T-helper 1 cell (primary cell): ENCODE measurements at regions not wholly inside any gene's neighbourhood (a gene's known extent, or its start where the extent isn't known, plus 50 kb on each side); places are given as distances from the start of the nearest gene placed in this dataset.

Experiments used
- DNase-seq, 5 donors: peaks; one replicate each; pipeline ENCODE4 v3.0.0-alpha.2; 2012 to 2020

GRCh38 chr17:79340333-79341221 lies 266.0 kb downstream of the ENGASE start:
- no peak for DNase-seq

GRCh38 chr17:79339321-79339720 lies 264.7 kb downstream of the ENGASE start:
- no peak for DNase-seq

- no peak for DNase-seq
Observed at GRCh38 chr17:79338604-79339003, 264.0 kb downstream of the ENGASE start.

- DNase-seq = no peak
Observed at GRCh38 chr17:79338152-79338551, 263.5 kb downstream of the ENGASE start.

- DNase-seq = no peak
Observed at GRCh38 chr17:79337053-79337452, 262.4 kb downstream of the ENGASE start.

- no peak for DNase-seq
Observed at GRCh38 chr17:79335456-79335855, 260.8 kb downstream of the ENGASE start.

GRCh38 chr17:79332011-79332554 lies 257.5 kb downstream of the ENGASE start:
- DNase-seq = no peak

GRCh38 chr17:79331492-79331891 lies 256.9 kb downstream of the ENGASE start:
- DNase-seq = no peak

- no peak for DNase-seq
Observed at GRCh38 chr17:79330696-79331095, 256.1 kb downstream of the ENGASE start.

GRCh38 chr17:79330229-79330628 lies 255.6 kb downstream of the ENGASE start:
- no peak for DNase-seq

- DNase-seq = no peak
Observed at GRCh38 chr17:79326814-79327213, 252.2 kb downstream of the ENGASE start.

- no peak for DNase-seq
Observed at GRCh38 chr17:79325709-79326430, 251.2 kb downstream of the ENGASE start.

- DNase-seq = no peak
Observed at GRCh38 chr17:79324194-79324593, 249.6 kb downstream of the ENGASE start.

GRCh38 chr17:79323566-79323965 lies 248.9 kb downstream of the ENGASE start:
- no peak for DNase-seq

- no peak for DNase-seq
Observed at GRCh38 chr17:79322211-79323123, 247.8 kb downstream of the ENGASE start.

GRCh38 chr17:79320331-79320730 lies 245.7 kb downstream of the ENGASE start:
- no peak for DNase-seq

- no peak for DNase-seq
Observed at GRCh38 chr17:79317916-79318315, 243.3 kb downstream of the ENGASE start.

GRCh38 chr17:79316805-79317204 lies 242.2 kb downstream of the ENGASE start:
- no peak for DNase-seq

- no peak for DNase-seq
Observed at GRCh38 chr17:79315358-79316105, 240.9 kb downstream of the ENGASE start.

GRCh38 chr17:79314617-79315357 lies 240.2 kb downstream of the ENGASE start:
- DNase-seq = no peak

GRCh38 chr17:79311373-79311772 lies 236.7 kb downstream of the ENGASE start:
- DNase-seq = no peak
